IPS-18c (cell line): ENCODE measurements at regions not wholly inside any gene's neighbourhood (a gene's known extent, or its start where the extent isn't known, plus 50 kb on each side); places are given as distances from the start of the nearest gene placed in this dataset.

ENCODE experiments used
- H3K4me3 ChIP-seq: 2 replicates; pipeline ENCODE4 v1.7.0; 2013; ENCODE audit warnings: low read depth, mild to moderate bottlenecking, low read length, moderate library complexity; ENCODE audit not compliant: insufficient read depth
- H3K9me3 ChIP-seq: one replicate; pipeline ENCODE4 v1.6.1; 2013; ENCODE audit warnings: mild to moderate bottlenecking, low read length, moderate library complexity; ENCODE audit not compliant: control insufficient read depth, insufficient read depth

GRCh38 chr18:78659748-78660147 lies 319.9 kb upstream of the SALL3 start:
- peaks cover 11% of the 10 kb centered on the region for H3K9me3 ChIP-seq
- no peak overlapping the region for H3K4me3 ChIP-seq

DNA sequence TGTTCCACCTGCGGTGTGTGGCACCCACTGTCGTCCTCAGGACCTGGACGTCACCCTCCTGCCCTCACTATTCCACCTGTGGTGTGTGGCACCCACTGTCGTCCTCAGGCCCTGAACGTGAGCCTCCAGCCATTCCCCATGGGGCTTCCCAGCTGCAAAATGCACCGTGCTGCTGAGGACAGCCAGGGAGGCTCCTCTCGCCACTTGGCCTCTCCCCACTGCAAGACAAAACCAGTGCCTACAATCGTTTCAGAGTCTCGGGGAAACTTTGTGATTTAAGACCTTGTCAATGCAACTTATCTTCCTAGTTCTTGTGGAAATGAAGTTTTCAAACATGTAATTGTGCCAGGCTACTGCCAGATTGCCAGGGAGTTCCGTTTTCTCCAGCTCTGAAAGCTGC lies 319.3 kb upstream of the SALL3 start:
- H3K4me3 ChIP-seq, result no peak overlapping the region
- peaks cover 6% of the 10 kb centered on the region for H3K9me3 ChIP-seq

- Histone ChIP-seq H3K4me3 (no peak overlapping the region), H3K9me3 (peaks cover under 1% of the 10 kb centered on the region)
Observed at GRCh38 chr18:78661316-78661715, 318.3 kb upstream of the SALL3 start.

DNA sequence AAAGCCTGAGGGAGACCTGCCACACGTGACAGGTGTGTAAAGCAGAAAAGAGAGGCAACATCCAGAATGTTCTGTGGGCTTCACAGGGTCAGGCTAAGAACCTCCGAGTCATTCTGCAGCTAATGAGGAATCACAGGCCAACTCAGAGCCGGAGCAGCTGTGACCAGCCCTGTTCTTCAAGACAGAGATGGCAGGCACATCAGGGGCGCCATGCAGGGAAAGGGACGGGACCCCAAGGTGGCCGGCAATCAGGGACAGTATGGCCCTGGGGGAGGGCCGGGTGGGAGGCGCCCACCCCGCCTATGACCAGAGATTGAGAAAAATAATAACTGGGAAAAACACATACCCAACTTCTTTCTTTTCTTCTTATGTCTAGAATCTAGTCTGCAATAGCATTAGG lies 316.7 kb upstream of the SALL3 start:
- H3K9me3 ChIP-seq, result no peaks in the 10 kb centered on the region

GRCh38 chr18:78664048-78664447 lies 315.6 kb upstream of the SALL3 start:
- Histone ChIP-seq H3K4me3 (no peak overlapping the region), H3K9me3 (no peaks in the 10 kb centered on the region)

More for the DNA sequence above, 316.7 kb upstream of the SALL3 start:
- H3K4me3 ChIP-seq, result no peak overlapping the region

GRCh38 chr18:78664848-78665247 lies 314.8 kb upstream of the SALL3 start:
- H3K4me3 ChIP-seq, result no peak overlapping the region
- no peaks in the 10 kb centered on the region for H3K9me3 ChIP-seq

DNA sequence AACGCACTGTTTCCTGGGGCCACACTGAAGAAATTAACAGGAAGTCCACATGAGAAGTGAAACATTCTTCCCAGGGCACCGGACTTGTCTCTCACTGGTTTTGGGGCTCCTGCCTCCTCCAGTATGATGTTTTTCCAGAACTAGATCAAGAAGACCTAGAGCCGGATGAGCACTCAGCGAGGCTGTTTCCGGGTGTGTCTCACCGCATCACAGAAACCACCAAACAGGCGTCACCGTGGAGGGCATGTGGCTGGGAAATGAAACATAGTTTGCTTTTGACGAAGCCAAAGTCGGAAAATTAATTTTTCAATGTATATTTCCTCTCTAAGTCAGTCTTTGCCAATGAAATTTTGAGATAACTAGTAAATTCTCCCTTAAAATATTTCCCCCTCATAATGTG lies 314.0 kb upstream of the SALL3 start:
- Histone ChIP-seq H3K9me3 (no peaks in the 10 kb centered on the region), H3K4me3 (no peak overlapping the region)

- no peak overlapping the region for H3K4me3 ChIP-seq
- H3K9me3 ChIP-seq, result no peaks in the 10 kb centered on the region
Observed at GRCh38 chr18:78666666-78667335, 312.8 kb upstream of the SALL3 start.

GRCh38 chr18:78670778-78671391 lies 308.7 kb upstream of the SALL3 start:
- Histone ChIP-seq H3K9me3 (no peaks in the 10 kb centered on the region), H3K4me3 (no peak overlapping the region)

DNA sequence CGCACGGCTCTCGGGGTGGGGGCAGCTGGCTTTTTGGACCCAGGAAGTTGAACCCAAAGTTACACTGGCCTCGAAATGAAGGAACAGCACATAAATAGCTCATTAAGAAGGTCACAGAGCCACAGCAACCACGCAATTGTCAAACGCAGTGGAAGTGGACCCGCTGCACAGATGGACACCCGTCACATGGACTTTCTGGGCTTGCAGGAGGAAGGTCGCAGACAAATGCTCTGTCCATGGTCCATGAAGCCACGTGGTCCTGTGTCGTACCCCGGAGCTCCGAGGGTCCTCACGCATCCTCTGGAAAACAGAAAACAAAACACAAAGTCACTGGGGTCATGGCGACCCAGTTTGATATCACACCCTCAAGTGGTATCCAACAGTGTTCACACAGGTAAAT lies 308.1 kb upstream of the SALL3 start:
- Histone ChIP-seq H3K9me3 (no peaks in the 10 kb centered on the region), H3K4me3 (no peak overlapping the region)

DNA sequence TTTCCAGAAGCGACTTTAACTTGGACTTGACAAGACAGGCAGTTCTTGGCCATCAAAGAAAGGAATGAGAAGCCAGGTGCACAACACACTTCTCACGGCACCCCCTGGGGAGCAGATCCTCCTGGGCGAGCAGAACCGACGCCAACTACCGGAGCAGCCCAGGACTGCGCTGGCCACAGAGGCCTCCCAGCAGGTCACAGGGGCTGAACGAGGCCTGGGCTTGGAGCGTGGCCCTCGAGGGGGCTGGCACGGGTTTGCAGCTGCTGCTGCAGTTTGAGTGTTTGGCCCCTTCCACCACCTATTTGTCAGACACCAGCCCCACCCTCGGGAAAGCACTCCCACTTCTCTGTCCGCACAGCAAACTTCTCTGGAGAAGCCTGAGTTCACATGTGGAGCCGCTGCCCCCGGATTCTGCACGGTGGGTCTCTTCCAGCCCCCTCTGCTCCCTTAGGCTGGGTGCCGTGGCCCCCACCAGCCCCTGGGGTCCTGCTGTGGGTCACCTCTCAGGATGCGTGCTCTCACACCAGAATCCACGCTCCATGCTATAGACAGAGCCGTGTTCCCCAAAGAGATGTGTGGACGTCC lies 306.7 kb upstream of the SALL3 start:
- H3K4me3 ChIP-seq, result no peak overlapping the region
- H3K9me3 ChIP-seq, result no peaks in the 10 kb centered on the region

- no peak overlapping the region for H3K4me3 ChIP-seq
- H3K9me3 ChIP-seq, result no peaks in the 10 kb centered on the region
Observed at GRCh38 chr18:78673516-78674321, 305.9 kb upstream of the SALL3 start.

GRCh38 chr18:78675231-78675630 lies 304.4 kb upstream of the SALL3 start:
- Histone ChIP-seq H3K4me3 (no peak overlapping the region), H3K9me3 (no peaks in the 10 kb centered on the region)

- Histone ChIP-seq H3K4me3 (no peak overlapping the region), H3K9me3 (no peaks in the 10 kb centered on the region)
Observed at GRCh38 chr18:78676622-78677482, 302.8 kb upstream of the SALL3 start.

- H3K9me3 ChIP-seq, result no peaks in the 10 kb centered on the region
Observed at GRCh38 chr18:78677483-78678317, 301.9 kb upstream of the SALL3 start.

DNA sequence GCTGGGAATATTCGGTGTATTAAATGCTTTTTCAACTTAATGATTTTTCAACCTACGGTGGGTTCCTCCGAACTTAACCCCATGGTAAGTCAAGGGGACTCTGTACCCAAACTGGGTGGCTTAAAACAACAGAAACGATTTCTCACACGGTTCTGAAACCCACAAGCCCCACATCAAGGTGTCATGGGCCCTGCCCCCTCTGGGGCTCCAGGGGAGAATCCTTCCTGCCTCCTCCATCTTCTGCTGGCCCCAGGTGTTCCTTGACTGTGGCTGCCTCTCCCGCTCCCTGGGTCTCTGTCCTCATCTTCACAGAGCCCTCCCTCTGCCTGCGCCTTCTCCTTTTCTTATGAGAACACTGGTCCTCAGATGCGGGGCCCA lies 301.3 kb upstream of the SALL3 start:
- Histone ChIP-seq H3K9me3 (no peaks in the 10 kb centered on the region), H3K4me3 (no peak overlapping the region)

More at GRCh38 chr18:78677483-78678317, 301.9 kb upstream of the SALL3 start:
- H3K4me3 ChIP-seq, result no peak overlapping the region
